HG03521 (cell line): ENCODE measurements at regions not wholly inside any gene's neighbourhood (a gene's known extent, or its start where the extent isn't known, plus 50 kb on each side); places are given as distances from the start of the nearest gene placed in this dataset.

ENCODE experiments used
- ATAC-seq: cut with Tn5 transposase; IDR thresholded peaks from one replicate; pipeline ENCODE4 v1.9.1; 2021; ENCODE audit warnings: mild to moderate bottlenecking, moderate library complexity; ENCODE audit not compliant: unreplicated experiment

DNA sequence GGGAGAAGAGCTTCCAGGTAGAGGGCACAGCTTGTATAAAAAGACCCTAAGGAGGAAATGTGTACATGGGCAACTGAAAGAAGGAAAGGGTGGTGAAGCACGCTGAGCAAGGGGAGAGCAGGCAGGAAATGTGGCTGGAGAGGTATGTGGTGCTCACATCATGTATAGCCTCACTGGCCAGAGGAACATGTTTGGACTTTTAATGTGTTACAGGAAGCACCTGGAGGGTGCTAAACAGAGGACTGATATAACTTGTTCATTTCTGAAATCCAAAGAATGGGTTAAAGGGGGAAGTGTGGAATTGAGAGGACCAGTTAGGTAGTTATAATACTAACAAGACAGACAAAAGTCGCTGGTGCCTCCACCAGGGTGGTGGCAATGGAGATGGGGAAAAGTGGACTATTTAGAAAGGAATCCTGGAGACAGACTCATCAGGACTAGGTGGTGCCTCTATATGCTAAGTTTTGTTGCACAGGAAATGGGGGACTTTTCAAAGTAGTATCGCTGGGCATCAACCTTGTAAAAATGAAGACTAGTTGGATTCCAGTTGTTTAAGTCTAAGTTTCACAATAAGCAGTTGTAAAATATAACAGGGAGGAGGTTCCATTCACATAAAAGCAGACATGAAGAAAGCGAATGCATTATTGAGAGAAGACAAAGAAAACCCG is 63.1 kb upstream of the CD180 start:
- ATAC-seq = no peak

DNA sequence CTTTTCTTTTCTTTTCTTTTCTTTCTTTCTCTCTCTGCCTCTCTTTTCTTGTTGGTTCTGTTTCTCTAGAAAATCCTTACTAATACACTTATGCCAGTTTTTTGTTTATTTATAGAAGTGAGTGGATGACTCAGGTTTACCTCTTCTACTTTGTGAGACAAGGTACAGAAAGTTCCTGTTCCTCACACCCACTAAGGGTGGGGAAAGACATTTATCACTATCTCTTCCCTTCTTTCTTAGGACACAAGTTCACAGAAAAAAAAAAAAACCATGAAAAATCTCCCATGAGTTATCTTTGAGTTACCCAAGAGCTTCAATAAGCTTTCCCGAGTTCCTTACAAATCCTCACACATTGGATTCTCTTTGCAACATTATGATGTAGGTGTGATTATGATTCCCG is 60.9 kb upstream of the CD180 start:
- ATAC-seq = no peak

DNA sequence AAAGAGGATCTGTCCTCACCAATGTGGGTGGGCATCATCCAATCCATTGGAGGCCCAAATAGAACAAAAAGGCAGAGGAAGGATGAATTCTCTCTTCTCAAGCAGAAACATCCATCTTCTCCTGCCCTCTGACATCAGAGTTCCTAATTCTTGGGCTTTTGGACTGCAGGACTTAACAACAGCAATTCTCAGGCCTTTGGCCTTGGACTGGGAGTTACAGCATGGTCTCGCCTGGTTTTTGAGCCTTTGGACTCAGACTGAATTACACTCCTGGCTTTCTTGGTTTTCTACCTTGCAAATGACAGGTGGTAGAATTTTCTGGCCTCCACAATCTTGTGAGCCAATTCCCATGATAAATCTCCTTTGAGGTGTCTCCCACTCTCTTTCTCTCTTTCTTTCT is 60.5 kb upstream of the CD180 start:
- no peak for ATAC-seq

DNA sequence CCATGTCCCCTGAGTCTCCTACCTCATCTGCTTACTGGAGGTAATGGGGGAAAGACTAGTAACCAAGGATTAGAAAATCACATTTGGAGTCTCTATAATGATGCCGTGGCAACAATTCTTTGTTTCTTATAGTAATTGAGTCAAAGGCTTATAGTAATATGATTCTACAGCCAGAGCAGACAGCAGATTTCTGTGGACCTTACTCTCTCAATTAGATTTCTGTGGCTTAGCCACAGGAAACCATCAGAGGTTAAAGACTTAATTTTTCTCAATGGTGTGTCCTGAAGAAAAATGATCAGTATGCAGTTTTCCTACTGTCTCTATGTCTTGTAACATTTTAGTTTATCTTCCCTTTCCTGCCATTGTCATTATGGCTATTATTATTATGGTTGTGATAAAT is 59.3 kb upstream of the CD180 start:
- ATAC-seq = no peak

DNA sequence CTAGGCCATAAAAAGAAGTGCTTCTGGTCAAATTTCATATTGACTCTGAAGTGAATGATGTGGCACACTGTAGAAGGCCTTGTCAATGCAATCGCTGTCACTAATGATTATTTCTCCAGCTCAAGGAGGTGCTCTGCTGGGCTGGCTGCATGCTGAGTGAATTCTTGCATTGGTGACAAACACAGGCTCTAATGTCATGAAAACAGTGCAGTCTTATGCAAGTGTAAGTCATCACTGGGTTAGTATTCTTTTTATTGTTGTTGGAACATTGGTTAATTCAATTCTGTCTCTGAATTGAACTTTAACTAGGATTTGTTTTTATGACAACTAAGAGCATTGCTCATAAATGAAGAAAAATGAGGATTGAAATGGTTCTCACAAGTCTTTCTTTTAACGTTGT is 57.3 kb upstream of the CD180 start:
- no peak for ATAC-seq

DNA sequence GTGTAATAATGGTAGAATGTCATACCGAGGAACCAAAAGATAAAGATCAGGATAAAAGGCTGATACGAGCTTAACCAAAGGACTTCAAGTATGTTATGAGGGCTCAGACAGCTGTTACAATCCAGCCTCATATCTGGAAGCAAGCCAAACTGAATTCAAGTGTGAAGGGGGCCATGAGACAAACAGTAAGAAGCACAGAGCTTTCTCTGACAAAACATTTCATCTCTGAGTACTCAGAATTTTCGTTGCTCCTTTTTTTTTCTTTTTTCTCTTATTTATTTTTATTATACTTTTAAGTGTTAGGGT is 52.9 kb upstream of the CD180 start:
- no peak for ATAC-seq

DNA sequence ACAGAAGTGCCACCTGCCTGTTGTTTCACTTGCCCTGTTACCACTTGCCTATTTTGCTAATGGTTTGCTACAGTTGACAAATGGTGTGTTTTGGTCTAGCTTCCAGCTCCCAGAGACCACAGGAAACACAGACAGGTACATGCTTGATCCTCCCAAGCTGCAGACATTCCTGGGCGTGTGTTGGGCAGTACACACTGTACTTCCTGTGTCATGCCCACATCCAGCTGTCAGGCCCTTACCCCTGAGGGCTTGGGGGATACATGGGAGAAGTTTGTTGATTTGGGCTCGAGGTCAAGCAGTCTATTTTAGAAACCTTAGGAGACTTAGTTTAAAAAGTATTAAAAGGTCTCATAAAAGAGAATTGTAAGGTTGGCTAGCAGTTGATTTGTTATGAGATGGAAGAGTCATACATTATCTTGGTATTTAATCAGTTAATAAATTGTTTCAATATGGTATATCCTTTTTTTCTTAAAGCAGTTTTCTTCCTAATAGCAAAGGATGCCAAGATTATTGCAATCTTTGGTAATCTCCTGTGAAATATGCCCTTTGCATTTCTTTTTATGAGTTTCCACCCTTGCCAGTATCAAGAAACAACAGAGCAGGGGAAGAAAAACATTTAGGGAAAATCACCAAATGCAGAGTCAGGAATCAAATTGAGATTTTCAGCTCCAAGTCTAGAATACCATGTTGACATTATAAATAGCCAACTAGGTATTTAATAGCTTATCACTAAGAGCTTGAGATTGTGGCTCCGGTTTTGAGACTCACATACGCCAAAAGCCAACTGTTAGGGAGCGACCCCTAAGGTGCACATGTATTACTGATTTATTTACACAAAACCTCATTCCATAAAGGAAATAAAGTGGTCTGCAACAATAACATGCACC is 52.3 kb upstream of the CD180 start:
- no peak for ATAC-seq

DNA sequence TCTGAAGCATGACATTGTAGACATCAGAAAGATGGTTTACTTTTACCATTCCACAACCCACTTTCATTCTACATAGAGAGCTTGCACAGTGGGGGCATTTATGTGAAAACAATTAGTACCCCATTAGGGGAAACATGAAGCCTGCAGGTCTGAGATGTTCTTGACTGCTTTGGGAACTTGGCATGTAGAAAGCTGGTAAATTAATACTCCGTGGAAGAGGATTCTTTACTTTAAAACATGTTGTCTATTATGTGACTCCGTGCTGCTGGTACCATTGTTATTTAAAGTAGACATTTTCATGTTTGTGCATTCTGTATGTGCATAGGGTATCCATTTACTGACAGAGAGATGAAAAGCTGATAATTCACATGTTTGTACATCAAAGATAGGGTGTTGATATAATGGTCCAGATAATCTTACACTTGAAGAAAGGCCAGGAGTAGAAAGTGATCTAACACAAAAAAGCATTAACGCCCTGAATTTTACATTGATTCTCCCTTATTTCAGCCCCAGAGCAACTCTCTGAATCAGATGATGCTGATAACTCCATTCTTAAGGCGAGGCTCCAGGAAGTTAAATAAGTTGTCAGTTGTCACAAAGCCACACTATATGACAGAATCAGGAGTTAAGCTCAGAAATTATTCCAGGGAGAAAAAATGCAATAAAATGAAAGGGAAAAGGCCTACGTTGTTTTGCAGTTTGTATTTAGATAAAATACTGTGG is 50.1 kb upstream of the CD180 start:
- no peak for ATAC-seq
